ENCODE measurements at regions not wholly inside any gene's neighbourhood (a gene's known extent, or its start where the extent isn't known, plus 50 kb on each side); places are given as distances from the start of the nearest gene placed in this dataset.
"Not testable (repeated sequence)": the region's sequence is repeated elsewhere in the genome, so short reads cannot be mapped to it uniquely, and the experiment has no call there.

GRCh38 chr6:11851387-11851786 lies 72.8 kb upstream of the ADTRP start:
- no peak for DNase-seq (ENCODE audit: low read depth in 4 of 4, low spot score in 2 of 4)

GRCh38 chr6:11848852-11849731 lies 70.5 kb upstream of the ADTRP start:
- no peak for DNase-seq (ENCODE audit: low read depth in 4 of 4, low spot score in 2 of 4)

GRCh38 chr6:11848346-11848651 lies 69.7 kb upstream of the ADTRP start:
- DNase-seq (ENCODE audit: low read depth in 4 of 4, low spot score in 2 of 4), result no peak

GRCh38 chr6:11847515-11848345 lies 69.1 kb upstream of the ADTRP start:
- DNase-seq (ENCODE audit: low read depth in 4 of 4, low spot score in 2 of 4), result no peak

GRCh38 chr6:11847068-11847467 lies 68.5 kb upstream of the ADTRP start:
- not testable (repeated sequence) for DNase-seq (ENCODE audit: low read depth in 4 of 4, low spot score in 2 of 4)

GRCh38 chr6:11845664-11846577 lies 67.3 kb upstream of the ADTRP start:
- no peak for DNase-seq (ENCODE audit: low read depth in 4 of 4, low spot score in 2 of 4)

GRCh38 chr6:11842795-11843194 lies 64.2 kb upstream of the ADTRP start:
- DNase-seq (ENCODE audit: low read depth in 4 of 4, low spot score in 2 of 4), result not testable (repeated sequence)

GRCh38 chr6:11835065-11835464 lies 56.5 kb upstream of the ADTRP start:
- no peak for DNase-seq (ENCODE audit: low read depth in 4 of 4, low spot score in 2 of 4)

GRCh38 chr6:11833626-11834592 lies 55.3 kb upstream of the ADTRP start:
- no peak for DNase-seq (ENCODE audit: low read depth in 4 of 4, low spot score in 2 of 4)

- DNase-seq (ENCODE audit: low read depth in 4 of 4, low spot score in 2 of 4), result no peak
Measured at GRCh38 chr6:11831653-11832052, 53.0 kb upstream of the ADTRP start.

GRCh38 chr6:11830520-11830919 lies 51.9 kb upstream of the ADTRP start:
- no peak for DNase-seq (ENCODE audit: low read depth in 4 of 4, low spot score in 2 of 4)

GRCh38 chr6:11830105-11830504 lies 51.5 kb upstream of the ADTRP start:
- DNase-seq (ENCODE audit: low read depth in 4 of 4, low spot score in 2 of 4), result no peak

- peak; percentile 69 to 82 (median 80) for DNase-seq (ENCODE audit: low read depth in 4 of 4, low spot score in 2 of 4)
Measured at GRCh38 chr6:11828262-11828870, 49.8 kb upstream of the ADTRP start.

Data from left renal cortex interstitium (tissue), 4 donors.